HPDE6-E6E7 (cell line): ENCODE measurements at regions not wholly inside any gene's neighbourhood (a gene's known extent, or its start where the extent isn't known, plus 50 kb on each side); places are given as distances from the start of the nearest gene placed in this dataset.
A peak's percentile ranks its signal among the peaks of the same experiment; 100 is the strongest.
"Not testable (repeated sequence)": the region's sequence is repeated elsewhere in the genome, so short reads cannot be mapped to it uniquely, and the experiment has no call there.

Experiments used
- DNase-seq: peaks from one replicate; pipeline ENCODE4 v3.0.0; 2011; ENCODE audit warnings: missing footprints; ENCODE audit errors: extremely low spot score

- DNase-seq = no peak
Observed at GRCh38 chr1:199515261-199515660, 512.2 kb upstream of the NR5A2 start.

- DNase-seq = no peak
Observed at GRCh38 chr1:199522338-199522737, 505.2 kb upstream of the NR5A2 start.

GRCh38 chr1:199522936-199523335 lies 504.6 kb upstream of the NR5A2 start:
- no peak for DNase-seq

- no peak for DNase-seq
Observed at GRCh38 chr1:199529324-199529723, 498.2 kb upstream of the NR5A2 start.

GRCh38 chr1:199533361-199533760 lies 494.1 kb upstream of the NR5A2 start:
- not testable (repeated sequence) for DNase-seq

GRCh38 chr1:199545780-199546179 lies 481.7 kb upstream of the NR5A2 start:
- peak; percentile 25 for DNase-seq

- DNase-seq = no peak
Observed at GRCh38 chr1:199546323-199546722, 481.2 kb upstream of the NR5A2 start.

- no peak for DNase-seq
Observed at GRCh38 chr1:199549421-199549820, 478.1 kb upstream of the NR5A2 start.

- DNase-seq = no peak
Observed at GRCh38 chr1:199550199-199551065, 477.1 kb upstream of the NR5A2 start.

- DNase-seq = peak; percentile 16
Observed at GRCh38 chr1:199551967-199552565, 475.4 kb upstream of the NR5A2 start.

GRCh38 chr1:199553104-199553503 lies 474.4 kb upstream of the NR5A2 start:
- no peak for DNase-seq

GRCh38 chr1:199561334-199561733 lies 466.2 kb upstream of the NR5A2 start:
- DNase-seq = no peak

- DNase-seq = no peak
Observed at GRCh38 chr1:199573047-199573446, 454.5 kb upstream of the NR5A2 start.

GRCh38 chr1:199574950-199575349 lies 452.6 kb upstream of the NR5A2 start:
- DNase-seq = no peak

- DNase-seq = no peak
Observed at GRCh38 chr1:199580300-199580699, 447.2 kb upstream of the NR5A2 start.

- peak; percentile 49 for DNase-seq
Observed at GRCh38 chr1:199585392-199585791, 442.1 kb upstream of the NR5A2 start.

GRCh38 chr1:199590708-199591107 lies 436.8 kb upstream of the NR5A2 start:
- DNase-seq = no peak

- no peak for DNase-seq
Observed at GRCh38 chr1:199591468-199591867, 436.0 kb upstream of the NR5A2 start.

GRCh38 chr1:199593475-199593874 lies 434.0 kb upstream of the NR5A2 start:
- DNase-seq = no peak

- DNase-seq = not testable (repeated sequence)
Observed at GRCh38 chr1:199596448-199596847, 431.1 kb upstream of the NR5A2 start.

- no peak for DNase-seq
Observed at GRCh38 chr1:199597152-199597551, 430.4 kb upstream of the NR5A2 start.

- no peak for DNase-seq
Observed at GRCh38 chr1:199608414-199608813, 419.1 kb upstream of the NR5A2 start.
